ENCODE measurements at regions not wholly inside any gene's neighbourhood (a gene's known extent, or its start where the extent isn't known, plus 50 kb on each side); places are given as distances from the start of the nearest gene placed in this dataset.
A peak's percentile ranks its signal among the peaks of the same experiment; 100 is the strongest.
"Not testable (repeated sequence)": the region's sequence is repeated elsewhere in the genome, so short reads cannot be mapped to it uniquely, and the experiment has no call there.

- no peak for TF ChIP-seq CTCF (IDR thresholded peaks at IDR 0.05)
- H3K4me1 ChIP-seq, result no peaks in the 10 kb centered on the region
- DNase-seq, result no peak
These were observed 136.0 kb downstream of the SOD2 start for GRCh38 chr6:159557031-159557430.

GRCh38 chr6:159555082-159555875, 137.8 kb downstream of the SOD2 start:
- intact Hi-C loops (cut with DNase I), result no loop called here

More at GRCh38 chr6:159557031-159557430, 136.0 kb downstream of the SOD2 start:
- Histone ChIP-seq H3K4me3 (no peak overlapping the region), H3K36me3 (no peaks in the 10 kb centered on the region), H3K27me3 (no peaks in the 10 kb centered on the region), H3K9me3 (no peaks in the 10 kb centered on the region), H3K27ac (no peak overlapping the region)
- intact Hi-C loops (cut with DNase I), result no loop called here
- ATAC-seq, result no peak

GRCh38 chr6:159541296-159541695, 151.7 kb downstream of the SOD2 start:
- intact Hi-C loops (cut with DNase I), result no loop called here
- no peak overlapping the region for H3K27ac ChIP-seq
- no peak for TF ChIP-seq CTCF (IDR thresholded peaks at IDR 0.05)
- no peaks in the 10 kb centered on the region for H3K9me3 ChIP-seq
- H3K36me3 ChIP-seq, result no peaks in the 10 kb centered on the region
- ATAC-seq, result no peak
- no peaks in the 10 kb centered on the region for H3K4me1 ChIP-seq
- H3K4me3 ChIP-seq, result no peak overlapping the region
- DNase-seq, result no peak
- H3K27me3 ChIP-seq, result no peaks in the 10 kb centered on the region

More at GRCh38 chr6:159555082-159555875, 137.8 kb downstream of the SOD2 start:
- TF ChIP-seq CTCF (IDR thresholded peaks at IDR 0.05), result no peak
- no peak for ATAC-seq
- Histone ChIP-seq H3K4me3 (no peak overlapping the region), H3K27me3 (no peaks in the 10 kb centered on the region), H3K27ac (no peak overlapping the region), H3K9me3 (no peaks in the 10 kb centered on the region), H3K4me1 (no peaks in the 10 kb centered on the region), H3K36me3 (no peaks in the 10 kb centered on the region)
- no peak for DNase-seq

- DNase-seq (no peak), ATAC-seq (no peak)
- Histone ChIP-seq H3K27me3 (no peaks in the 10 kb centered on the region), H3K36me3 (no peaks in the 10 kb centered on the region), H3K4me1 (no peaks in the 10 kb centered on the region), H3K4me3 (no peak overlapping the region), H3K27ac (no peak overlapping the region), H3K9me3 (no peaks in the 10 kb centered on the region)
- intact Hi-C loops (cut with DNase I), result no loop called here
- no peak for TF ChIP-seq CTCF (IDR thresholded peaks at IDR 0.05)
These were observed 152.2 kb downstream of the SOD2 start for GRCh38 chr6:159540883-159541282.

GRCh38 chr6:159540152-159540551, 152.9 kb downstream of the SOD2 start:
- intact Hi-C loops (cut with DNase I), result no loop called here
- Histone ChIP-seq H3K27me3 (no peaks in the 10 kb centered on the region), H3K9me3 (no peaks in the 10 kb centered on the region), H3K27ac (no peak overlapping the region), H3K4me1 (no peaks in the 10 kb centered on the region), H3K4me3 (no peak overlapping the region), H3K36me3 (no peaks in the 10 kb centered on the region)
- DNase-seq (no peak), ATAC-seq (no peak)
- peak; percentile 19 for TF ChIP-seq CTCF (IDR thresholded peaks at IDR 0.05)

GRCh38 chr6:159538031-159538430, 155.0 kb downstream of the SOD2 start:
- intact Hi-C loops (cut with DNase I); H3K4me3 ChIP-seq; H3K9me3 ChIP-seq; ATAC-seq; H3K27me3 ChIP-seq; H3K4me1 ChIP-seq; H3K27ac ChIP-seq; DNase-seq; H3K36me3 ChIP-seq: not testable (repeated sequence)

Data from upper lobe of right lung (tissue), 1 donor.